ENCODE measurements at regions not wholly inside any gene's neighbourhood (a gene's known extent, or its start where the extent isn't known, plus 50 kb on each side); places are given as distances from the start of the nearest gene placed in this dataset.
"Not testable (repeated sequence)": the region's sequence is repeated elsewhere in the genome, so short reads cannot be mapped to it uniquely, and the experiment has no call there.

DNA sequence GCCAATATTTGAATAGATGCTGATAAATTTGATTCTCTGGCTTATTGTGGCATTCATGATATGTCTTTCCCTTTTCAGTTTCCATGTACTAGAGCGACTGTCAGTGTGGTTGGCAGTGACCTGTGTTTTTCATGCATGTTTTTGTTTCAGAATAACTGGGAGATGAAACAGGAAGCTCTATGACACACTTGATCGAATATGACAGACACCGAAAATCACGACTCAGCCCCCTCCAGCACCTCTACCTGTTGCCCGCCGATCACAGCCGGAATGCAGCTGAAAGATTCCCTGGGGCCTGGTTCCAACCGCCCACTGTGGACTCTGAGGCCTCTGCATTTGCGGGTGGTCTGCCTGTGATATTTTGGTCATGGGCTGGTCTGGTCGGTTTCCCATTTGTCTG lies 226.8 kb upstream of the PLGLB2 start:
- TF ChIP-seq, protein P1, sequence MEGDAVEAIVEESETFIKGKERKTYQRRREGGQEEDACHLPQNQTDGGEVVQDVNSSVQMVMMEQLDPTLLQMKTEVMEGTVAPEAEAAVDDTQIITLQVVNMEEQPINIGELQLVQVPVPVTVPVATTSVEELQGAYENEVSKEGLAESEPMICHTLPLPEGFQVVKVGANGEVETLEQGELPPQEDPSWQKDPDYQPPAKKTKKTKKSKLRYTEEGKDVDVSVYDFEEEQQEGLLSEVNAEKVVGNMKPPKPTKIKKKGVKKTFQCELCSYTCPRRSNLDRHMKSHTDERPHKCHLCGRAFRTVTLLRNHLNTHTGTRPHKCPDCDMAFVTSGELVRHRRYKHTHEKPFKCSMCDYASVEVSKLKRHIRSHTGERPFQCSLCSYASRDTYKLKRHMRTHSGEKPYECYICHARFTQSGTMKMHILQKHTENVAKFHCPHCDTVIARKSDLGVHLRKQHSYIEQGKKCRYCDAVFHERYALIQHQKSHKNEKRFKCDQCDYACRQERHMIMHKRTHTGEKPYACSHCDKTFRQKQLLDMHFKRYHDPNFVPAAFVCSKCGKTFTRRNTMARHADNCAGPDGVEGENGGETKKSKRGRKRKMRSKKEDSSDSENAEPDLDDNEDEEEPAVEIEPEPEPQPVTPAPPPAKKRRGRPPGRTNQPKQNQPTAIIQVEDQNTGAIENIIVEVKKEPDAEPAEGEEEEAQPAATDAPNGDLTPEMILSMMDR (IDR thresholded peaks at IDR 0.05), result not testable (repeated sequence)
- not testable (repeated sequence) for TF ChIP-seq RAD21 (conservative IDR thresholded peaks at IDR 0.05 in 1 of 2, IDR thresholded peaks at IDR 0.05 in 1 of 2); FOXS1 (CRISPR knock-in tag; IDR thresholded peaks at IDR 0.05); TP53 (CRISPR knock-in tag; IDR thresholded peaks at IDR 0.05); POLR2A (IDR thresholded peaks at IDR 0.05; ENCODE audit: low read length); CHD2 (IDR thresholded peaks at IDR 0.05; ENCODE audit: low read length, partially characterized antibody); EP300 (IDR thresholded peaks at IDR 0.05); POLR2AphosphoS2 (conservative IDR thresholded peaks at IDR 0.05; ENCODE audit: low read length); CEBPB (IDR thresholded peaks at IDR 0.05); MAX (IDR thresholded peaks at IDR 0.05); NFE2L2 (conservative IDR thresholded peaks at IDR 0.05; ENCODE audit: low read length); ESRRA (IDR thresholded peaks at IDR 0.05; ENCODE audit: borderline replicate concordance, low read length)
